OCI-LY1 (cell line): ENCODE measurements at regions not wholly inside any gene's neighbourhood (a gene's known extent, or its start where the extent isn't known, plus 50 kb on each side); places are given as distances from the start of the nearest gene placed in this dataset.

Source experiments
- H2AFZ ChIP-seq: fragments of 200-600 bp; sonication (generic), shearing (Covaris generic); 2 replicates; pipeline ENCODE4 v1.6.0; 2014; ENCODE audit warnings: antibody characterized with exemption, mild to moderate bottlenecking, low read length
- H3F3A ChIP-seq: fragments of 200-600 bp; sonication (generic), shearing (Covaris generic); 2 replicates; pipeline ENCODE4 v1.6.0; 2014; ENCODE audit warnings: mild to moderate bottlenecking, antibody characterized with exemption, low read length, moderate library complexity; ENCODE audit not compliant: insufficient read depth
- H3K27ac ChIP-seq: fragments of 200-600 bp; sonication (generic); 2 replicates; pipeline ENCODE4 v1.5.1; 2014; ENCODE audit warnings: low read length, mixed run types, mild to moderate bottlenecking, low read depth; ENCODE audit not compliant: poor library complexity, severe bottlenecking
- H3K27me3 ChIP-seq: fragments of 200-600 bp; sonication (generic); 2 replicates; pipeline ENCODE4 v1.6.0; 2014; ENCODE audit warnings: antibody characterized with exemption, mild to moderate bottlenecking, low read length, moderate library complexity; ENCODE audit not compliant: insufficient read depth
- H3K36me3 ChIP-seq: fragments of 200-600 bp; sonication (generic); 2 replicates; pipeline ENCODE4 v1.6.1; 2014; ENCODE audit warnings: mild to moderate bottlenecking, antibody characterized with exemption, low read length, moderate library complexity, mixed read lengths; ENCODE audit not compliant: insufficient read depth
- H3K4me1 ChIP-seq: fragments of 200-600 bp; sonication (generic); 2 replicates; pipeline ENCODE4 v1.5.1; 2014; ENCODE audit warnings: mild to moderate bottlenecking, low read length, moderate library complexity; ENCODE audit not compliant: insufficient read depth, severe bottlenecking
- H3K4me2 ChIP-seq: fragments of 200-600 bp; sonication (generic), shearing (Covaris generic); 2 replicates; pipeline ENCODE4 v1.6.1; 2014; ENCODE audit warnings: low read length
- H3K4me3 ChIP-seq: fragments of 200-600 bp; sonication (generic); 2 replicates; pipeline ENCODE4 v1.5.1; 2014; ENCODE audit warnings: low read length, low read depth, mild to moderate bottlenecking, mixed read lengths; ENCODE audit not compliant: poor library complexity, severe bottlenecking
- H3K79me2 ChIP-seq: fragments of 200-600 bp; shearing (Covaris generic); 2 replicates; pipeline ENCODE4 v1.6.1; 2016; ENCODE audit warnings: mixed run types, low read length, mixed read lengths; ENCODE audit not compliant: insufficient read depth
- H3K9ac ChIP-seq: fragments of 200-600 bp; sonication (generic), shearing (Covaris generic); 2 replicates; pipeline ENCODE4 v1.6.1; 2014; ENCODE audit warnings: mild to moderate bottlenecking, low read length, mixed read lengths
- H3K9me2 ChIP-seq: fragments of 200-600 bp; sonication (generic), shearing (Covaris generic); 2 replicates; pipeline ENCODE4 v1.6.1; 2014; ENCODE audit warnings: low read depth, mild to moderate bottlenecking, low read length, mixed read lengths
- H3K9me3 ChIP-seq: fragments of 200-600 bp; shearing (Covaris generic); 2 replicates; pipeline ENCODE4 v1.6.1; 2014; ENCODE audit warnings: low read length, mixed read lengths
- H4K20me1 ChIP-seq: fragments of 200-600 bp; sonication (generic), shearing (Covaris generic); 2 replicates; pipeline ENCODE4 v1.6.0; 2016; ENCODE audit warnings: mild to moderate bottlenecking, low read length; ENCODE audit not compliant: insufficient read depth
- CTCF ChIP-seq: fragments of 200-600 bp; sonication (generic), shearing (Covaris generic); IDR thresholded peaks from 2 replicates; pipeline ENCODE4 v1.5.1; 2017; ENCODE audit warnings: mild to moderate bottlenecking, antibody characterized with exemption, low read length, moderate library complexity, mixed read lengths
- EZH2 ChIP-seq: fragments of 200-600 bp; sonication (generic), shearing (Covaris generic); IDR thresholded peaks from 2 replicates; pipeline ENCODE4 v1.8.0; 2017; ENCODE audit warnings: borderline replicate concordance, mixed run types, mild to moderate bottlenecking, antibody characterized with exemption, low read length, moderate library complexity, mixed read lengths

- no peaks in the 10 kb centered on the region for H3K9me2 ChIP-seq
- H3K36me3 ChIP-seq: no peaks in the 10 kb centered on the region
- TF ChIP-seq EZH2 (no peak), CTCF (no peak)
- H3K4me1 ChIP-seq: peaks cover 54% of the 10 kb centered on the region
- no peak overlapping the region for H2AFZ ChIP-seq
- H3K9ac ChIP-seq: 0 out of 2 replicates have a peak overlapping the region, but pooled peaks have one; percentile 19
- no peak overlapping the region for H3K4me2 ChIP-seq
- no peak overlapping the region for H3K4me3 ChIP-seq
- H4K20me1 ChIP-seq: no peaks in the 10 kb centered on the region
- H3K27me3 ChIP-seq: no peaks in the 10 kb centered on the region
- H3K27ac ChIP-seq: peak overlapping the region; percentile 96
- no peaks in the 10 kb centered on the region for H3K9me3 ChIP-seq
- no peaks in the 10 kb centered on the region for H3K79me2 ChIP-seq
- no peaks in the 10 kb centered on the region for H3F3A ChIP-seq
Observed at GRCh38 chr2:65607662-65608305, 175.4 kb upstream of the SPRED2 start.

GRCh38 chr2:65605743-65606058 lies 173.3 kb upstream of the SPRED2 start:
- no peaks in the 10 kb centered on the region for H3F3A ChIP-seq
- H2AFZ ChIP-seq: no peak overlapping the region
- peak overlapping the region; percentile 96 for H3K27ac ChIP-seq
- no peaks in the 10 kb centered on the region for H4K20me1 ChIP-seq
- H3K9ac ChIP-seq: peak overlapping the region; percentile 34
- no peaks in the 10 kb centered on the region for H3K27me3 ChIP-seq
- H3K4me3 ChIP-seq: peak overlapping the region; percentile 4
- no peaks in the 10 kb centered on the region for H3K79me2 ChIP-seq
- no peaks in the 10 kb centered on the region for H3K9me2 ChIP-seq
- H3K4me1 ChIP-seq: peaks cover 66% of the 10 kb centered on the region
- H3K9me3 ChIP-seq: no peaks in the 10 kb centered on the region
- H3K4me2 ChIP-seq: peak overlapping the region; percentile 45
- no peaks in the 10 kb centered on the region for H3K36me3 ChIP-seq
- TF ChIP-seq CTCF: no peak
- TF ChIP-seq EZH2: no peak

- H3K9ac ChIP-seq: peak overlapping the region; percentile 34
- no peaks in the 10 kb centered on the region for H3K9me3 ChIP-seq
- peaks cover 66% of the 10 kb centered on the region for H3K4me1 ChIP-seq
- no peak overlapping the region for H3K4me3 ChIP-seq
- H3K27ac ChIP-seq: peak overlapping the region; percentile 96
- H4K20me1 ChIP-seq: no peaks in the 10 kb centered on the region
- H3F3A ChIP-seq: no peaks in the 10 kb centered on the region
- H3K36me3 ChIP-seq: no peaks in the 10 kb centered on the region
- TF ChIP-seq CTCF (no peak), EZH2 (no peak)
- H3K27me3 ChIP-seq: no peaks in the 10 kb centered on the region
- no peak overlapping the region for H2AFZ ChIP-seq
- no peaks in the 10 kb centered on the region for H3K79me2 ChIP-seq
- H3K4me2 ChIP-seq: peak overlapping the region; percentile 45; the same call in 1 of the 2 replicates
- H3K9me2 ChIP-seq: no peaks in the 10 kb centered on the region
Observed at GRCh38 chr2:65605058-65605742, 172.8 kb upstream of the SPRED2 start.
